ENCODE measurements at regions not wholly inside any gene's neighbourhood (a gene's known extent, or its start where the extent isn't known, plus 50 kb on each side); places are given as distances from the start of the nearest gene placed in this dataset.
A peak's percentile ranks its signal among the peaks of the same experiment; 100 is the strongest.

- H3K4me3 ChIP-seq, result no peak overlapping the region
- ATAC-seq (ENCODE audit: low FRiP score in 2 of 2) (peak in 1 of 2 donors; percentile 34), DNase-seq (no peak)
- no peaks in the 10 kb centered on the region for H3K27me3 ChIP-seq
- peaks cover 0 to 4% (median 0%) of the 10 kb centered on the region in 4 donors for H3K9me3 ChIP-seq
- no peak overlapping the region for H3K27ac ChIP-seq
- 81 to 90% methylated on average over 2 of the region's 2 CpGs for WGBS, 2 donors
- H3K4me1 ChIP-seq, result no peaks in the 10 kb centered on the region
- no peaks in the 10 kb centered on the region for H3K36me3 ChIP-seq
- TF ChIP-seq POLR2AphosphoS5 (IDR thresholded peaks at IDR 0.05) (no peak), EP300 (IDR thresholded peaks at IDR 0.05) (no peak), CTCF (IDR thresholded peaks at IDR 0.05) (no peak), POLR2A (IDR thresholded peaks at IDR 0.05) (no peak)
These were observed 418.3 kb upstream of the LRRTM1 start for GRCh38 chr2:80722803-80723202.

- TF ChIP-seq EP300 (IDR thresholded peaks at IDR 0.05), result no peak
- Histone ChIP-seq H3K27ac (no peak overlapping the region), H3K4me1 (no peaks in the 10 kb centered on the region), H3K27me3 (no peaks in the 10 kb centered on the region), H3K4me3 (no peak overlapping the region), H3K9me3 (no peaks in the 10 kb centered on the region), H3K36me3 (no peaks in the 10 kb centered on the region)
- no peak for ATAC-seq (ENCODE audit: low FRiP score in 2 of 2)
- 72 to 79% methylated on average over 3 of the region's 3 CpGs for WGBS, 2 donors
- no peak for DNase-seq
These were observed 415.1 kb upstream of the LRRTM1 start for GRCh38 chr2:80719607-80720006.

GRCh38 chr2:80715433-80715832 lies 410.9 kb upstream of the LRRTM1 start:
- H3K9me3 ChIP-seq, result no peaks in the 10 kb centered on the region
- no peak overlapping the region for H3K4me3 ChIP-seq
- H3K4me1 ChIP-seq, result no peaks in the 10 kb centered on the region
- DNase-seq, result no peak
- ATAC-seq (ENCODE audit: low FRiP score in 2 of 2), result no peak
- TF ChIP-seq EP300 (IDR thresholded peaks at IDR 0.05) (no peak), POLR2AphosphoS5 (IDR thresholded peaks at IDR 0.05) (no peak), CTCF (IDR thresholded peaks at IDR 0.05) (no peak), POLR2A (IDR thresholded peaks at IDR 0.05) (no peak)
- H3K27ac ChIP-seq, result no peak overlapping the region
- H3K36me3 ChIP-seq, result no peaks in the 10 kb centered on the region
- 60 to 75% methylated on average over 1 of the region's 1 CpG for WGBS, 2 donors
- no peaks in the 10 kb centered on the region for H3K27me3 ChIP-seq

- Histone ChIP-seq H3K4me1 (no peaks in the 10 kb centered on the region), H3K36me3 (no peaks in the 10 kb centered on the region), H3K27ac (no peak overlapping the region), H3K4me3 (no peak overlapping the region), H3K27me3 (no peaks in the 10 kb centered on the region), H3K9me3 (no peaks in the 10 kb centered on the region)
- DNase-seq, result no peak
- TF ChIP-seq POLR2AphosphoS5 (IDR thresholded peaks at IDR 0.05) (no peak), EP300 (IDR thresholded peaks at IDR 0.05) (no peak), POLR2A (IDR thresholded peaks at IDR 0.05) (no peak)
- ATAC-seq (ENCODE audit: low FRiP score in 2 of 2), result no peak
These were observed 407.4 kb upstream of the LRRTM1 start for GRCh38 chr2:80711915-80712314.

GRCh38 chr2:80706951-80707350 lies 402.4 kb upstream of the LRRTM1 start:
- Histone ChIP-seq H3K4me1 (no peaks in the 10 kb centered on the region), H3K27me3 (no peaks in the 10 kb centered on the region), H3K27ac (no peak overlapping the region), H3K9me3 (no peaks in the 10 kb centered on the region), H3K36me3 (no peaks in the 10 kb centered on the region), H3K4me3 (no peak overlapping the region)
- no peak for DNase-seq
- ATAC-seq (ENCODE audit: low FRiP score in 2 of 2), result no peak
- TF ChIP-seq POLR2AphosphoS5 (IDR thresholded peaks at IDR 0.05) (no peak), CTCF (IDR thresholded peaks at IDR 0.05) (no peak), EP300 (IDR thresholded peaks at IDR 0.05) (no peak), POLR2A (IDR thresholded peaks at IDR 0.05) (no peak)
- WGBS, 2 donors, result 43 to 66% methylated on average over 2 of the region's 2 CpGs

GRCh38 chr2:80706541-80706940 lies 402.0 kb upstream of the LRRTM1 start:
- no peak for TF ChIP-seq POLR2A (IDR thresholded peaks at IDR 0.05)
- TF ChIP-seq CTCF (IDR thresholded peaks at IDR 0.05), result no peak
- TF ChIP-seq POLR2AphosphoS5 (IDR thresholded peaks at IDR 0.05), result no peak
- TF ChIP-seq EP300 (IDR thresholded peaks at IDR 0.05), result no peak
- H3K27me3 ChIP-seq, result no peaks in the 10 kb centered on the region
- no peaks in the 10 kb centered on the region for H3K9me3 ChIP-seq
- ATAC-seq (ENCODE audit: low FRiP score in 2 of 2) (no peak), DNase-seq (no peak)
- 79 to 87% methylated on average over 5 of the region's 5 CpGs for WGBS, 2 donors
- H3K4me3 ChIP-seq, result no peak overlapping the region
- no peaks in the 10 kb centered on the region for H3K4me1 ChIP-seq
- no peak overlapping the region for H3K27ac ChIP-seq
- H3K36me3 ChIP-seq, result no peaks in the 10 kb centered on the region

Measured in upper lobe of left lung (tissue), 6 donors.